Upper lobe of left lung (tissue), 6 donors: ENCODE measurements at regions not wholly inside any gene's neighbourhood (a gene's known extent, or its start where the extent isn't known, plus 50 kb on each side); places are given as distances from the start of the nearest gene placed in this dataset.

Experiments
- ATAC-seq, 2 donors: fragments of 200-7000 bp; cut with Tn5 transposase; one replicate each; pipeline ENCODE4 v1.9.1; 2022; ENCODE audit warnings: mild to moderate bottlenecking in 2 of 2, moderate library complexity in 2 of 2; ENCODE audit not compliant: low FRiP score in 2 of 2
- DNase-seq, 2 donors: peaks; one replicate each; pipeline ENCODE4 v3.0.0-alpha.2; 2019 to 2020
- H3K27ac ChIP-seq, 4 donors: fragments of 200-600 bp; sonication (generic); one replicate each; pipeline ENCODE4 v1.5.1; 2016 to 2019
- H3K27me3 ChIP-seq, 4 donors: fragments of 200-600 bp; sonication (generic); one replicate each; pipeline ENCODE4 v1.5.1; 2017 to 2019
- H3K36me3 ChIP-seq, 4 donors: fragments of 200-600 bp; sonication (generic); one replicate each; pipeline ENCODE4 v1.5.1; 2016 to 2019
- H3K4me1 ChIP-seq, 4 donors: fragments of 200-600 bp; sonication (generic); one replicate each; pipeline ENCODE4 v1.5.1; 2018 to 2019
- H3K4me3 ChIP-seq, 4 donors: fragments of 200-600 bp; sonication (generic); one replicate each; pipeline ENCODE4 v1.5.1; 2017 to 2019; ENCODE audit warnings: mild to moderate bottlenecking in 2 of 4, moderate library complexity in 1 of 4
- H3K9me3 ChIP-seq, 4 donors: fragments of 200-600 bp; sonication (generic); one replicate each; pipeline ENCODE4 v1.5.1; 2018 to 2019
- EP300 ChIP-seq, 4 donors: sonication (generic); formaldehyde crosslinking; IDR thresholded peaks; one replicate each; pipeline ENCODE4 v1.5.1; 2017; ENCODE audit warnings: antibody characterized with exemption in 4 of 4, control low read depth in 2 of 4
- POLR2A ChIP-seq, 4 donors: fragments of 450-650 bp; IDR thresholded peaks; one replicate each; pipeline ENCODE4 v1.5.1; 2016 to 2017; ENCODE audit warnings: antibody characterized with exemption in 4 of 4, mild to moderate bottlenecking in 2 of 4
- POLR2AphosphoS5 ChIP-seq, 2 donors: sonication (generic); formaldehyde crosslinking; IDR thresholded peaks; one replicate each; pipeline ENCODE4 v1.5.1; 2017; ENCODE audit warnings: antibody characterized with exemption in 2 of 2
- WGBS, 2 donors: methylation state at CpG; one replicate each; pipeline ENCODE4 v1.1.5; 2017 to 2018; 5-methylcytosine and 5-hydroxymethylcytosine counted together
- TF ChIP-seq, protein P1 (sequence below), 6 experiments: fragments of 450-650 bp in 4 of 6; fragments of 200-600 bp in 2 of 6; sonication (generic) in 2 of 6; IDR thresholded peaks; one replicate each; pipeline ENCODE4 v1.5.1; 2016 to 2019; ENCODE audit warnings: antibody characterized with exemption in 6 of 6
- donor health status: DM: no; HTN: no; CAD: no; lungs with moderate emphysema.
- donor health status: DM: no; HTN: yes; CAD: no; lungs with severe emphysema.

DNA sequence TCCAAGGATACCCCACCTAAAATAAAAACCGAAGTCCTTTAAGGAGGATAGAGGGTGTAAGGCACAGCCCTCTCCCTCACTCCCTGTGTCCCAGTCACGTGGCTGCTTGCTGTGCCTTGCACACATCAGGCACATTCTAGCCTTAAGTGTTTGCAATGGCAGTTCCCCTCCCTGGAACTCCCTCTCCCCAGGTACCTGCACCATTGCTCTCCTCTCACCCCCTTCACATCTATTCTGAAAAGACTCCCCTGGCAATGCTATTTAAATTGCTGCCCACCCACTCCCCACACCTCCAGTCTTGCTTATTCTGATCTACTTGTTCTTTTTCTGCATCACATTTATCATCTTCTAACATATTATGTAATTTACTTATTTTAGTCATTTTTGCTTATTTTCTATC lies 91.6 kb upstream of the LNX1 start:
- DNase-seq = no peak
- Histone ChIP-seq H3K4me1 (no peaks in the 10 kb centered on the region), H3K4me3 (no peak overlapping the region), H3K27ac (no peak overlapping the region), H3K9me3 (no peaks in the 10 kb centered on the region), H3K27me3 (no peaks in the 10 kb centered on the region), H3K36me3 (no peaks in the 10 kb centered on the region)
- whole genome bisulfite sequencing, 2 donors = 91% methylated on average over 2 of the region's 2 CpGs
- no peak for ATAC-seq
- TF ChIP-seq POLR2AphosphoS5 (IDR thresholded peaks at IDR 0.05) (no peak), POLR2A (IDR thresholded peaks at IDR 0.05) (no peak), EP300 (IDR thresholded peaks at IDR 0.05) (no peak)
- TF ChIP-seq, protein P1, sequence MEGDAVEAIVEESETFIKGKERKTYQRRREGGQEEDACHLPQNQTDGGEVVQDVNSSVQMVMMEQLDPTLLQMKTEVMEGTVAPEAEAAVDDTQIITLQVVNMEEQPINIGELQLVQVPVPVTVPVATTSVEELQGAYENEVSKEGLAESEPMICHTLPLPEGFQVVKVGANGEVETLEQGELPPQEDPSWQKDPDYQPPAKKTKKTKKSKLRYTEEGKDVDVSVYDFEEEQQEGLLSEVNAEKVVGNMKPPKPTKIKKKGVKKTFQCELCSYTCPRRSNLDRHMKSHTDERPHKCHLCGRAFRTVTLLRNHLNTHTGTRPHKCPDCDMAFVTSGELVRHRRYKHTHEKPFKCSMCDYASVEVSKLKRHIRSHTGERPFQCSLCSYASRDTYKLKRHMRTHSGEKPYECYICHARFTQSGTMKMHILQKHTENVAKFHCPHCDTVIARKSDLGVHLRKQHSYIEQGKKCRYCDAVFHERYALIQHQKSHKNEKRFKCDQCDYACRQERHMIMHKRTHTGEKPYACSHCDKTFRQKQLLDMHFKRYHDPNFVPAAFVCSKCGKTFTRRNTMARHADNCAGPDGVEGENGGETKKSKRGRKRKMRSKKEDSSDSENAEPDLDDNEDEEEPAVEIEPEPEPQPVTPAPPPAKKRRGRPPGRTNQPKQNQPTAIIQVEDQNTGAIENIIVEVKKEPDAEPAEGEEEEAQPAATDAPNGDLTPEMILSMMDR (IDR thresholded peaks at IDR 0.05) = no peak

DNA sequence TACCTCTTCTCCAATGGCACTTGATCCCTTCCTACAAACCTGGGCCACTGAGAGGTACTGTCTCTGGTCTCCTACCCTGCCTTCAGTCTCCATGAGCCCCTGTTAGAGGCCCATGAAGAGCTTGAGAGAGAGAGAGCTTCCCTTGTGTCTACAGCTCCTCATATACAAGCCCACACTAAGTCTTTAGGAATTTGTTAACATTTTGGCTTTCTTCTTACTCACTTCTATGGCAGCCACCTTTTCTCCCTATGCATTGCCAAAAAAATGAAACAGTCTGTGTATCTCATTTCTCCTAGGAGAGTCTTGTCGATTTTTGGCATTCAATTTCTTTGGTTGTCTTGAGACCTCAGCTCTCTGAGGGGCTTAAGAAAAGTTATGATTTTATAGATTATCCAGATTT lies 90.9 kb upstream of the LNX1 start:
- TF ChIP-seq POLR2A (IDR thresholded peaks at IDR 0.05) = no peak
- no peak for TF ChIP-seq POLR2AphosphoS5 (IDR thresholded peaks at IDR 0.05)
- TF ChIP-seq EP300 (IDR thresholded peaks at IDR 0.05) = no peak
- TF ChIP-seq, protein P1 (IDR thresholded peaks at IDR 0.05) = no peak
- Histone ChIP-seq H3K4me1 (peaks cover 0 to 1% (median 0%) of the 10 kb centered on the region in 4 donors), H3K36me3 (no peaks in the 10 kb centered on the region), H3K27me3 (no peaks in the 10 kb centered on the region), H3K9me3 (no peaks in the 10 kb centered on the region), H3K4me3 (no peak overlapping the region), H3K27ac (no peak overlapping the region)
- WGBS, 2 donors = 74 to 89% methylated on average over 1 of the region's 1 CpG
- no peak for DNase-seq
- ATAC-seq = no peak

DNA sequence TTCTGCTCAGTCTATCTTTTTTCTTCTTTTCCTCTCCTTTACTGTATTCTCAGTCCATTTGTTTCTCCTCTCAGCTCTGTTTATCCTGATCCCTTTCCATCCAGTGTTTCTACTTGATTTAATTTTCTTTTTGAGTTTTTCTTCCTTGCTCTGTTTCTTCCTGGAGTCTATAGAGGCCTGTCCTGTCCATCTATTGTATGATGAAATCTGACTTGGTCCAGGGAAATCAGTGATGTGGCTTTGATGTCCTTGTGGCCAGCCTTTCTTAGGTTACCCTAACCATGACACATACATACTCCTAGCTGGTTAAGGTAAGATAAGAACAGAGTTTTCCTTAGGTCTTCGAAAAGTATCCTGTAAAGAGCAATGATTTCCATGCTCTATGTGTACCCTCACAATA lies 89.3 kb upstream of the LNX1 start:
- Histone ChIP-seq H3K27ac (no peak overlapping the region), H3K4me3 (no peak overlapping the region), H3K4me1 (peaks cover 7 to 13% (median 8%) of the 10 kb centered on the region in 4 donors), H3K36me3 (no peaks in the 10 kb centered on the region), H3K27me3 (no peaks in the 10 kb centered on the region), H3K9me3 (no peaks in the 10 kb centered on the region)
- ATAC-seq (no peak), DNase-seq (no peak)
- WGBS, 2 donors = 89 to 93% methylated on average over 1 of the region's 1 CpG
- TF ChIP-seq, protein P1 (IDR thresholded peaks at IDR 0.05) = no peak
- TF ChIP-seq POLR2A (IDR thresholded peaks at IDR 0.05) = no peak
- TF ChIP-seq POLR2AphosphoS5 (IDR thresholded peaks at IDR 0.05) = no peak
- no peak for TF ChIP-seq EP300 (IDR thresholded peaks at IDR 0.05)

DNA sequence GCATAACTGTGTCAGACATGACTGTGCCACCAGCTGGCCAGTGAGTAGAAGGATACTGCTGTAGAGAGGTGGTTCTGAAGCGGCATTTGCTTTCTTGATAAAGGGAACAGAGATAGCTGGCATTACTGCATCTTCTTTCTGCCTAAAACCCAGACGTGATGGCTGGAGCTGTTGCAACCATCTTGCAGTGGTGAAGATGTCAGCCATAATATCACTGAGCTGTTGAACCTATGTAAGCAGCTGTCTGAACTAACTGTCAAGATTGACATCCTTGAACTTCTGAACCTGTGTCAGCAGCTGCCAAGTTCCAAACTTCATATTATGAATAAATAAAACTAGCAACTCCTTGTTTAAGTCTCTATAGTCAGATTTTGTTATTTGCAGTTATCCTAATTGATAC lies 88.9 kb upstream of the LNX1 start:
- no peaks in the 10 kb centered on the region for H3K9me3 ChIP-seq
- DNase-seq (no peak), ATAC-seq (no peak)
- no peak overlapping the region for H3K4me3 ChIP-seq
- H3K27me3 ChIP-seq = no peaks in the 10 kb centered on the region
- WGBS, 2 donors = 89% methylated on average over 2 of the region's 2 CpGs
- H3K27ac ChIP-seq = no peak overlapping the region
- H3K36me3 ChIP-seq = no peaks in the 10 kb centered on the region
- peaks cover 7 to 13% (median 8%) of the 10 kb centered on the region in 4 donors for H3K4me1 ChIP-seq
- TF ChIP-seq, protein P1 (IDR thresholded peaks at IDR 0.05) = no peak
- no peak for TF ChIP-seq POLR2AphosphoS5 (IDR thresholded peaks at IDR 0.05)

DNA sequence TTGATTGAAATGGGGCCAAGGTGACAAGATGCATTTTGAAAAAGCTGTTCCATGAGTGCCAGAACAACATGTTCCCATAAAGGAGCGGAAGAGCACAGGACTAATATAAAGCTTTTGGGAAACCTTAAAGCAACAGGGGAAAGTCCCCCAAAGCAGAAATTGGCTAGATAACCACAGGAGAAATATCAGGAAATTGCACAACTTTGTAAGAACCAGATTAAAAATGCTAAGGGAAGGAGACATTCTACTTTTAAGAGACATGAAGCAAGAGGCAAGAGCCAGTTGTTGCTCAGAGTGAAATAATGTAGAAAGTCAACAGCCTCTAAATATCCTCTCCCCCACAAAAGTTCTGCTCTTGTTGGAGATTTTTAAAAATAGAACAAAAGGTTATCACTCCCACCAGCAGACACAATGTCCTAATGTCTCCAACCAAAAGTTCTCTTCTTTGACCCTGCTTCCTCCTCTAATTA lies 85.2 kb upstream of the LNX1 start:
- DNase-seq = no peak
- ATAC-seq = peak in 1 of 2 donors; percentile 72
- H3K27me3 ChIP-seq = no peaks in the 10 kb centered on the region
- peaks cover 7 to 13% (median 8%) of the 10 kb centered on the region in 4 donors for H3K4me1 ChIP-seq
- no peak for TF ChIP-seq POLR2A (IDR thresholded peaks at IDR 0.05)
- TF ChIP-seq, protein P1 (IDR thresholded peaks at IDR 0.05) = no peak
- peak; percentile 45 to 64 for TF ChIP-seq POLR2AphosphoS5 (IDR thresholded peaks at IDR 0.05)
- TF ChIP-seq EP300 (IDR thresholded peaks at IDR 0.05) = peak in 3 of 4 donors; percentile 79 to 97 (median 92)
- no peaks in the 10 kb centered on the region for H3K36me3 ChIP-seq
- H3K9me3 ChIP-seq = no peaks in the 10 kb centered on the region
- no peak overlapping the region for H3K4me3 ChIP-seq
- H3K27ac ChIP-seq = peak overlapping the region; percentile 31 to 75 (median 74)
- WGBS, 2 donors = 23 to 41% methylated on average over 1 of the region's 1 CpG
